ENCODE measurements at regions not wholly inside any gene's neighbourhood (a gene's known extent, or its start where the extent isn't known, plus 50 kb on each side); places are given as distances from the start of the nearest gene placed in this dataset.
A peak's percentile ranks its signal among the peaks of the same experiment; 100 is the strongest.

DNA sequence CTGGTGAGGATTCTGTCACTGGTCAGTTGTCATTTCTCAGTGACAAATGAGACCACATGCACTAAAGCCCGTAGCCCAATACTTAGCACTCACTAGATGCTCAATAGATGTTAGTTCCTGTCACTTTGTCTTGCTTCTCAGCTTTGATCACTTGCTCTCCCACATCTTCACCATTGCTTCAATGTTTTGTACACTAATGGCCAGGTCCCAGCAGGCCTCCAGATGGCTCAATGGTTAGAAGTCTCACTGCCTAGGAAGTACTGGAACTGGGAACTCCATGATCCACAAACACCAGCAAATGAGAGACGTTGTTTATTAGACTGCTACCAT, 502.8 kb upstream of the JARID2 start:
- Histone ChIP-seq H3K27me3 (no peaks in the 10 kb centered on the region), H3K9me3 (no peaks in the 10 kb centered on the region), H3K36me3 (no peaks in the 10 kb centered on the region), H3K4me3 (no peak overlapping the region), H3K4me1 (no peaks in the 10 kb centered on the region), H3K27ac (peak overlapping the region in 2 of 4 donors; percentile 8 to 38)
- in situ Hi-C loops (cut with MboI; ENCODE audit: low pct_ligation_motif_present in 1 of 4, low pct_unique_long_range_greater_than_20kb in 1 of 4, low sequenced_read_pairs in 3 of 4), result no loop called here
- intact Hi-C loops (cut with DNase I; ENCODE audit: low total_unique reads), result no loop called here
- TF ChIP-seq EP300 (IDR thresholded peaks at IDR 0.05; ENCODE audit: low read depth), result no peak
- no peak for TF ChIP-seq POLR2AphosphoS5 (IDR thresholded peaks at IDR 0.05)
- no peak for TF ChIP-seq POLR2A (IDR thresholded peaks at IDR 0.05)
- TF ChIP-seq, protein P1, sequence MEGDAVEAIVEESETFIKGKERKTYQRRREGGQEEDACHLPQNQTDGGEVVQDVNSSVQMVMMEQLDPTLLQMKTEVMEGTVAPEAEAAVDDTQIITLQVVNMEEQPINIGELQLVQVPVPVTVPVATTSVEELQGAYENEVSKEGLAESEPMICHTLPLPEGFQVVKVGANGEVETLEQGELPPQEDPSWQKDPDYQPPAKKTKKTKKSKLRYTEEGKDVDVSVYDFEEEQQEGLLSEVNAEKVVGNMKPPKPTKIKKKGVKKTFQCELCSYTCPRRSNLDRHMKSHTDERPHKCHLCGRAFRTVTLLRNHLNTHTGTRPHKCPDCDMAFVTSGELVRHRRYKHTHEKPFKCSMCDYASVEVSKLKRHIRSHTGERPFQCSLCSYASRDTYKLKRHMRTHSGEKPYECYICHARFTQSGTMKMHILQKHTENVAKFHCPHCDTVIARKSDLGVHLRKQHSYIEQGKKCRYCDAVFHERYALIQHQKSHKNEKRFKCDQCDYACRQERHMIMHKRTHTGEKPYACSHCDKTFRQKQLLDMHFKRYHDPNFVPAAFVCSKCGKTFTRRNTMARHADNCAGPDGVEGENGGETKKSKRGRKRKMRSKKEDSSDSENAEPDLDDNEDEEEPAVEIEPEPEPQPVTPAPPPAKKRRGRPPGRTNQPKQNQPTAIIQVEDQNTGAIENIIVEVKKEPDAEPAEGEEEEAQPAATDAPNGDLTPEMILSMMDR (IDR thresholded peaks at IDR 0.05), result no peak
- DNase-seq, result no peak
- WGBS, 2 donors (ENCODE audit: low coverage in 1 of 2), result 88 to 100% methylated on average over 1 to 2 of the region's 2 CpGs

DNA sequence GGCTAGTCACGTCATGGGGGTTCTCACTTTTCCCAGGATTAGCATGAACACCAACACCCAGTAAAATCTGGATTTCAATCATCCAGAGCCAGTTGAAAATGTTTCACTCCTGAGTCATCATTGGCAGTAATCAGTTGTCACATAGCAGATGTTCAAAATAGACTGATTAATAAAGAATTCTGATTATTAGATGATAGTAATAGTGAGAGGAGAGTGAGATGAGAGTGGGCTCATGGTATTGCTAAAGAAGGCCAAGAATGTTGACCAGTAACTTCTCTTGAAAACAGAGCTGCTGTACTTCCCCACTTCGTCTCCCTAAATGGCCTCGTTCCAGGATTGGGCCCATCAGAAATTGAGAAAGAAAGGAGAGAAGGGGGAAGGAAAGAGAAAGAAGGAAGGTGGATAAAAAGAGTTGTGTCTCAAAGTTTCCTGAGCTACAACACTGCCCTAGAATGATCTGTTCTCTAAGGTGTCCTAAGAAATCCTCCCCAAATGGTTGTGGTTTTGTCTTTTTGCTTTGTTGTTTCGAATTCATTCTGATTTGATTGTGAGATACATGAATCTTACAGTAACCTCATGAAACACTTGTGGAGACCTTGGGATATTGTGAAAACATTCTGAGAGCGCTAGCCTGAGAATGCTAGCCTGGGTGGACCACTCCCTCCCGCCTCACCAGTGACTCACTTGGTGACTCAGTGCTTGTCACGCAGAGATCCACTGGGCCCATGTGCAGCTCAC, 502.2 kb upstream of the JARID2 start:
- TF ChIP-seq, protein P1 (IDR thresholded peaks at IDR 0.05), result no peak
- TF ChIP-seq EP300 (IDR thresholded peaks at IDR 0.05; ENCODE audit: low read depth) (no peak), POLR2AphosphoS5 (IDR thresholded peaks at IDR 0.05) (no peak), POLR2A (IDR thresholded peaks at IDR 0.05) (no peak)
- WGBS, 2 donors (ENCODE audit: low coverage in 1 of 2), result 53 to 70% methylated on average over 5 to 7 of the region's 7 CpGs
- Histone ChIP-seq H3K27me3 (no peaks in the 10 kb centered on the region), H3K4me3 (no peak overlapping the region), H3K4me1 (no peaks in the 10 kb centered on the region), H3K36me3 (no peaks in the 10 kb centered on the region), H3K27ac (peak overlapping the region in 3 of 4 donors; percentile 8 to 38 (median 12)), H3K9me3 (no peaks in the 10 kb centered on the region)
- in situ Hi-C loops (cut with MboI; ENCODE audit: low pct_ligation_motif_present in 1 of 4, low pct_unique_long_range_greater_than_20kb in 1 of 4, low sequenced_read_pairs in 3 of 4) (no loop called here), intact Hi-C loops (cut with DNase I; ENCODE audit: low total_unique reads) (no loop called here)
- DNase-seq, result peak; percentile 49

DNA sequence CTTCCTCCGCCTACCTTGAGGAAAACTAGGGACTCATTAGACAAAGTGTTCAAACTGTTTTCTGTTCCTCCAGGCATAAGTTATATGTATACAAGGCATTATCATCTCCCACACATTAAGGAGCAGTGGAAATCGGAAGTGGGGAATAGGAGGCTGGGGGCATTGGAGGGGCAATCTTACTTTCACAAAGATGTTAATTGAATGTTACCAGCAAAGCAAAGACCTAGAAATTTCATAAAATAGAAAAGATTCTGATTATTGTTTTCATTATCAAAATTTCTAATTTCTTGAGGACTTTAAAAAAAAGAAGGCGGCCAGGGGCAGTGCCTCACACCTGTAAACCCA, 501.7 kb upstream of the JARID2 start:
- H3K27ac ChIP-seq, result peak overlapping the region in 1 of 4 donors; percentile 12
- H3K9me3 ChIP-seq, result no peaks in the 10 kb centered on the region
- TF ChIP-seq, protein P1 (IDR thresholded peaks at IDR 0.05), result no peak
- TF ChIP-seq EP300 (IDR thresholded peaks at IDR 0.05; ENCODE audit: low read depth), result no peak
- TF ChIP-seq POLR2A (IDR thresholded peaks at IDR 0.05), result no peak
- no peak for TF ChIP-seq POLR2AphosphoS5 (IDR thresholded peaks at IDR 0.05)
- WGBS, 2 donors (ENCODE audit: low coverage in 1 of 2), result 73 to 89% methylated on average over 3 of the region's 3 CpGs
- in situ Hi-C loops (cut with MboI; ENCODE audit: low pct_ligation_motif_present in 1 of 4, low pct_unique_long_range_greater_than_20kb in 1 of 4, low sequenced_read_pairs in 3 of 4), result no loop called here
- intact Hi-C loops (cut with DNase I; ENCODE audit: low total_unique reads), result no loop called here
- no peaks in the 10 kb centered on the region for H3K27me3 ChIP-seq
- DNase-seq, result no peak
- H3K36me3 ChIP-seq, result no peaks in the 10 kb centered on the region
- no peak overlapping the region for H3K4me3 ChIP-seq
- H3K4me1 ChIP-seq, result no peaks in the 10 kb centered on the region

DNA sequence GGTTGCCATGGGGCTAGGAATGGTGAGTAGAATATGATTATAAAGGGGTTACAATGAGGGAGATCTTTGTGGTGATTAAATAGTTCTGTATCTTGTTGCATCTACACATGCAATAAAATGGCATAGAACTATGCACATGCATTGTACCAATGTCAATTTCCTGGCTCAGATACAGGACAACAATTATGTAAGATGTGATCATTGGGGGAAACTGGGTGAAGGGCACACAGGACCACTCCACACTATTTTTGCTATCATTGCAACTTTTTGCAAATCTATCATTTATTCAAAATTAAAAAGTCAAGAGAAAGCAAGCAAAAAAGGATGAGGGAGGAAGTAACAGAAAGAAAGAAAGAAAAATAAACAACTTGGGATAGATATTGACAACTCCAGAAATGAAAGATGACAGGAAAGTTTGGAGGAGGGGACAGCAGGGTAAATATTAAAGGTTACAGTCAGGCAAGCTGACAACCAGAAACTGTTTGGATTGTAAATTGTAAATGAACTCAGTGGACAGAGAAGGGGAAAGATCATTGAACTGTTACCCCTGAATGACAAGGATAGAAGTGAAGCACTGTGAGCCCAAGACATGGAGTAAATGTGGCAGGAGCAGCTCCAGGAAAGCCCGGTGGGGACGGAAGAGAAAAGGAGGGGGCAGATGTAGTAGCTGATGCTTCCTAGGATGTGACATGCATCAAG, 499.6 kb upstream of the JARID2 start:
- TF ChIP-seq POLR2AphosphoS5 (IDR thresholded peaks at IDR 0.05) (no peak), POLR2A (IDR thresholded peaks at IDR 0.05) (no peak), EP300 (IDR thresholded peaks at IDR 0.05; ENCODE audit: low read depth) (no peak)
- TF ChIP-seq, protein P1 (IDR thresholded peaks at IDR 0.05), result no peak
- intact Hi-C loops (cut with DNase I; ENCODE audit: low total_unique reads) (no loop called here), in situ Hi-C loops (cut with MboI; ENCODE audit: low pct_ligation_motif_present in 1 of 4, low pct_unique_long_range_greater_than_20kb in 1 of 4, low sequenced_read_pairs in 3 of 4) (no loop called here)
- H3K9me3 ChIP-seq, result no peaks in the 10 kb centered on the region
- no peaks in the 10 kb centered on the region for H3K36me3 ChIP-seq
- no peak for DNase-seq
- no peaks in the 10 kb centered on the region for H3K27me3 ChIP-seq
- H3K4me3 ChIP-seq, result no peak overlapping the region
- no peaks in the 10 kb centered on the region for H3K4me1 ChIP-seq
- 80 to 90% methylated on average over 2 of the region's 2 CpGs for WGBS, 2 donors (ENCODE audit: low coverage in 1 of 2)
- no peak overlapping the region for H3K27ac ChIP-seq
